H1 (cell line): ENCODE measurements at regions not wholly inside any gene's neighbourhood (a gene's known extent, or its start where the extent isn't known, plus 50 kb on each side); places are given as distances from the start of the nearest gene placed in this dataset.

ENCODE experiments used
- CHD7 ChIP-seq: fragments of 300-600 bp; sonication (generic); IDR thresholded peaks from 2 replicates; pipeline ENCODE4 v1.7.1; 2012; ENCODE audit warnings: low read length, moderate library complexity, mild to moderate bottlenecking, inconsistent platforms; ENCODE audit not compliant: insufficient replicate concordance
- EGR1 ChIP-seq: IDR thresholded peaks from 2 replicates; pipeline ENCODE4 v1.6.1; 2011; ENCODE audit warnings: low read depth, low read length, borderline replicate concordance
- EZH2 ChIP-seq: fragments of 200-600 bp; sonication (generic); IDR thresholded peaks from 2 replicates; pipeline ENCODE4 v1.7.1; 2012; ENCODE audit warnings: low read depth, mild to moderate bottlenecking, moderate library complexity, low read length, inconsistent platforms; ENCODE audit not compliant: severe bottlenecking
- GABPA ChIP-seq: IDR thresholded peaks from 2 replicates; pipeline ENCODE4 v1.6.1; 2011; ENCODE audit warnings: mild to moderate bottlenecking, low read length, moderate library complexity, borderline replicate concordance; ENCODE audit not compliant: insufficient read depth
- HDAC6 ChIP-seq: IDR thresholded peaks from one replicate; pipeline ENCODE4 v1.7.1; 2012; ENCODE audit warnings: low read depth, mild to moderate bottlenecking, inconsistent platforms, low read length, moderate library complexity
- KDM4A ChIP-seq: IDR thresholded peaks from one replicate; pipeline ENCODE4 v1.7.1; 2012; ENCODE audit warnings: low read depth, mild to moderate bottlenecking, moderate library complexity, low read length, inconsistent platforms; ENCODE audit not compliant: severe bottlenecking
- KDM5A ChIP-seq: fragments of 200-600 bp; IDR thresholded peaks from 2 replicates; pipeline ENCODE4 v1.7.1; 2012; ENCODE audit warnings: mild to moderate bottlenecking, low read length, inconsistent platforms, mixed read lengths
- PHF8 ChIP-seq: fragments of 200-600 bp; sonication (generic); conservative IDR thresholded peaks from 2 replicates; pipeline ENCODE4 v1.7.1; 2012; ENCODE audit warnings: low read depth, mild to moderate bottlenecking, inconsistent platforms, low read length, moderate library complexity
- RBBP5 ChIP-seq: IDR thresholded peaks from 2 replicates; pipeline ENCODE4 v1.7.1; 2012; ENCODE audit warnings: low read depth, mild to moderate bottlenecking, inconsistent platforms, low read length, moderate library complexity, borderline replicate concordance
- SIX5 ChIP-seq: IDR thresholded peaks from 2 replicates; pipeline ENCODE4 v1.6.1; 2011; ENCODE audit warnings: mild to moderate bottlenecking, low read depth, low read length
- SRF ChIP-seq: IDR thresholded peaks from 2 replicates; pipeline ENCODE4 v1.6.1; 2011; ENCODE audit warnings: mild to moderate bottlenecking, low read depth, low read length, moderate library complexity
- ZNF274 ChIP-seq: IDR thresholded peaks from 2 replicates; pipeline ENCODE4 v1.7.0; 2012; ENCODE audit warnings: low read length, borderline replicate concordance; ENCODE audit errors: extremely low read depth

- TF ChIP-seq CHD7 (no peak), RBBP5 (no peak), EZH2 (no peak), SRF (no peak), SIX5 (no peak), EGR1 (no peak), PHF8 (no peak), ZNF274 (no peak), GABPA (no peak), HDAC6 (no peak), KDM4A (no peak), KDM5A (no peak)
These were observed 74.1 kb downstream of the RND3 start (continued) for GRCh38 chr2:150413366-150413765.
